H1 (cell line): ENCODE measurements at regions not wholly inside any gene's neighbourhood (a gene's known extent, or its start where the extent isn't known, plus 50 kb on each side); places are given as distances from the start of the nearest gene placed in this dataset.

Experiments used
- CTCF ChIA-PET: fragments of 300-600 bp; sonication (Branson Sonifier 250); formaldehyde crosslinking; loops from one replicate; lab custom pipeline; 2021; ENCODE audit not compliant: partially characterized antibody; lab: Charles Lee
- POLR2A ChIA-PET: fragments of 300-600 bp; sonication (Branson Sonifier 250); formaldehyde crosslinking; loops from one replicate; lab custom pipeline; 2021; ENCODE audit warnings: inconsistent platforms; ENCODE audit not compliant: partially characterized antibody; lab: Charles Lee
- DNase-seq, 2 experiments: peaks; one replicate each; pipeline versions ENCODE4 v3.0.0 to v3.0.0-alpha.2; 2010 to 2022; ENCODE audit warnings: low spot score in 2 of 2, low read depth in 1 of 2, mixed read lengths in 1 of 2
- FAIRE-seq: peaks from 2 replicates; lab custom pipeline; 2011; peaks lifted over from hg19 to GRCh38; lab: Jason Lieb, UNC
- H2AFZ ChIP-seq: 2 replicates; pipeline ENCODE4 v1.8.1; 2012; ENCODE audit warnings: low read length, inconsistent platforms
- H2AK5ac ChIP-seq: 2 replicates; pipeline ENCODE4 v1.6.1; 2013; ENCODE audit warnings: low read depth, low read length
- H2BK120ac ChIP-seq: replicated peaks from 2 replicates; pipeline ENCODE3; 2013; ENCODE audit warnings: low read depth, low read length, inconsistent platforms
- H2BK12ac ChIP-seq: 2 replicates; pipeline ENCODE4 v1.6.1; 2013; ENCODE audit warnings: low read depth, low read length
- H2BK15ac ChIP-seq: 2 replicates; pipeline ENCODE4 v1.6.1; 2013; ENCODE audit warnings: low read length
- H2BK20ac ChIP-seq: 2 replicates; pipeline ENCODE4 v1.6.1; 2013; ENCODE audit warnings: low read length
- H2BK5ac ChIP-seq: 2 replicates; pipeline ENCODE4 v1.6.1; 2013; ENCODE audit warnings: low read depth, low read length
- H3K14ac ChIP-seq: 2 replicates; pipeline ENCODE4 v1.6.1; 2013; ENCODE audit warnings: inconsistent platforms; ENCODE audit not compliant: insufficient read length
- H3K18ac ChIP-seq: 2 replicates; pipeline ENCODE4 v1.6.1; 2013; ENCODE audit warnings: low read length; ENCODE audit errors: extremely low read depth
- H3K23ac ChIP-seq: 2 replicates; pipeline ENCODE4 v1.6.1; 2013; ENCODE audit warnings: inconsistent platforms; ENCODE audit not compliant: insufficient read length
- H3K23me2 ChIP-seq: 2 replicates; pipeline ENCODE4 v1.6.1; 2013; ENCODE audit warnings: low read depth, low read length
- H3K27ac ChIP-seq: 2 replicates; pipeline ENCODE4 v1.6.1; 2011; ENCODE audit warnings: low read depth, low read length, inconsistent platforms
- H3K27me3 ChIP-seq, 4 experiments: replicated peaks in 1 of 4; 1 replicate in 1 of 4; 2 replicates in 3 of 4; pipeline versions ENCODE4 v1.6.1 to v1.8.1; 2011 to 2013; ENCODE audit warnings: low read length in 3 of 4, mild to moderate bottlenecking in 3 of 4, inconsistent platforms in 2 of 4, mixed read lengths in 2 of 4, moderate library complexity in 1 of 4; ENCODE audit not compliant: control insufficient read depth in 3 of 4, insufficient read depth in 3 of 4; ENCODE audit errors: extremely low read depth in 1 of 4
- H3K36me3 ChIP-seq, 4 experiments: 2 replicates each; pipeline versions ENCODE4 v1.6.1 to v1.8.1; 2011 to 2013; ENCODE audit warnings: mild to moderate bottlenecking in 4 of 4, low read length in 3 of 4, moderate library complexity in 2 of 4, control low read depth in 1 of 4, inconsistent platforms in 1 of 4; ENCODE audit not compliant: insufficient read depth in 4 of 4, control insufficient read depth in 2 of 4
- H3K4ac ChIP-seq: replicated peaks from 2 replicates; pipeline ENCODE3; 2013; ENCODE audit warnings: low read length, low read depth, mixed read lengths, inconsistent platforms; ENCODE audit not compliant: insufficient read length
- H3K4me1 ChIP-seq, 4 experiments: replicated peaks in 1 of 4; 1 replicate in 1 of 4; 2 replicates in 3 of 4; pipeline versions ENCODE4 v1.6.1 to v1.8.1; 2011 to 2013; ENCODE audit warnings: low read length in 3 of 4, inconsistent platforms in 2 of 4, mixed read lengths in 1 of 4; ENCODE audit not compliant: insufficient read depth in 4 of 4, control insufficient read depth in 3 of 4
- H3K4me2 ChIP-seq, 2 experiments: 2 replicates each; pipeline versions ENCODE4 v1.6.1 to v1.8.1; 2011 to 2013; ENCODE audit warnings: low read depth in 2 of 2, low read length in 2 of 2, control low read depth in 1 of 2, inconsistent platforms in 1 of 2, mild to moderate bottlenecking in 1 of 2; ENCODE audit not compliant: insufficient read depth in 1 of 2
- H3K4me3 ChIP-seq, 4 experiments: fragments of 200-600, 300-600 bp in 1 of 4; sonication (generic), shearing (Covaris generic), sonication (Bioruptor Twin) in 1 of 4; 2 replicates each; pipeline versions ENCODE4 v1.5.1 to v1.8.1; 2011 to 2016; ENCODE audit warnings: low read length in 4 of 4, low read depth in 3 of 4, control low read depth in 2 of 4, inconsistent platforms in 2 of 4, mild to moderate bottlenecking in 2 of 4, mixed read lengths in 1 of 4, moderate library complexity in 1 of 4; ENCODE audit not compliant: insufficient read depth in 2 of 4; ENCODE audit errors: extremely low read depth in 1 of 4
- H3K56ac ChIP-seq: replicated peaks from 2 replicates; pipeline ENCODE3; 2013; ENCODE audit warnings: low read depth, mild to moderate bottlenecking, mixed read lengths, low read length, inconsistent platforms; ENCODE audit not compliant: insufficient read length
- H3K79me1 ChIP-seq: 2 replicates; pipeline ENCODE4 v1.6.1; 2013; ENCODE audit warnings: low read depth, low read length, control low read depth
- H3K79me2 ChIP-seq, 2 experiments: 2 replicates each; pipeline versions ENCODE4 v1.6.1 to v1.8.1; 2012 to 2013; ENCODE audit warnings: low read length in 2 of 2, mild to moderate bottlenecking in 2 of 2, inconsistent platforms in 1 of 2; ENCODE audit not compliant: insufficient read depth in 2 of 2, control insufficient read depth in 1 of 2
- H3K9ac ChIP-seq, 4 experiments: replicated peaks in 1 of 4; 1 replicate in 1 of 4; 2 replicates in 3 of 4; pipeline versions ENCODE4 v1.6.1 to v1.8.1; 2011 to 2013; ENCODE audit warnings: low read depth in 3 of 4, low read length in 3 of 4, control low read depth in 2 of 4, mild to moderate bottlenecking in 2 of 4, moderate library complexity in 2 of 4, inconsistent platforms in 1 of 4; ENCODE audit errors: extremely low read depth in 1 of 4
- H3K9me3 ChIP-seq, 2 experiments: 2 replicates each; pipeline versions ENCODE4 v1.6.1 to v1.8.1; 2012 to 2013; ENCODE audit warnings: mild to moderate bottlenecking in 2 of 2, moderate library complexity in 2 of 2, control low read depth in 1 of 2, inconsistent platforms in 1 of 2, low read depth in 1 of 2, low read length in 1 of 2, mixed read lengths in 1 of 2; ENCODE audit not compliant: insufficient read depth in 2 of 2
- H4K20me1 ChIP-seq, 2 experiments: replicated peaks in 1 of 2; 2 replicates each; pipeline versions ENCODE3 to v1.8.1; 2011 to 2013; ENCODE audit warnings: inconsistent platforms in 2 of 2, low read length in 2 of 2, mild to moderate bottlenecking in 1 of 2; ENCODE audit not compliant: insufficient read depth in 2 of 2, control insufficient read depth in 1 of 2
- H4K5ac ChIP-seq: 2 replicates; pipeline ENCODE4 v1.6.1; 2013; ENCODE audit warnings: low read length, low read depth, mixed read lengths, inconsistent platforms; ENCODE audit not compliant: insufficient read length
- H4K8ac ChIP-seq: 2 replicates; pipeline ENCODE4 v1.8.0; 2013; ENCODE audit warnings: mild to moderate bottlenecking, moderate library complexity, low read length, inconsistent platforms; ENCODE audit not compliant: insufficient read depth; ENCODE audit errors: extremely low read depth
- H4K91ac ChIP-seq: replicated peaks from 2 replicates; pipeline ENCODE3; 2013; ENCODE audit warnings: low read length, mixed read lengths, inconsistent platforms; ENCODE audit not compliant: insufficient read length
- BACH1 ChIP-seq: IDR thresholded peaks from 2 replicates; pipeline ENCODE4 v1.6.1; 2012; ENCODE audit warnings: low read length, improper control_type of control experiment
- CEBPB ChIP-seq: IDR thresholded peaks from 2 replicates; pipeline ENCODE4 v1.6.1; 2012; ENCODE audit warnings: low read depth, low read length
- CHD2 ChIP-seq: IDR thresholded peaks from 2 replicates; pipeline ENCODE4 v1.6.1; 2012; ENCODE audit warnings: low read length, improper control_type of control experiment
- EP300 ChIP-seq, 2 experiments: IDR thresholded peaks; 1 replicate in 1 of 2; 2 replicates in 1 of 2; pipeline ENCODE4 v1.6.1; 2011 to 2012; ENCODE audit warnings: low read depth in 2 of 2, low read length in 2 of 2, mild to moderate bottlenecking in 2 of 2, borderline replicate concordance in 1 of 2, inconsistent platforms in 1 of 2, moderate library complexity in 1 of 2
- JUN ChIP-seq: IDR thresholded peaks from 2 replicates; pipeline ENCODE4 v1.6.1; 2011; ENCODE audit warnings: low read depth, mild to moderate bottlenecking, improper control_type of control experiment, low read length
- KDM1A ChIP-seq: fragments of 200-600, 300-600 bp; sonication (generic); IDR thresholded peaks from 2 replicates; pipeline ENCODE4 v1.7.1; 2016; ENCODE audit warnings: mild to moderate bottlenecking, low read length, borderline replicate concordance
- MAFK ChIP-seq: IDR thresholded peaks from 2 replicates; pipeline ENCODE4 v1.6.1; 2012; ENCODE audit warnings: low read depth, mild to moderate bottlenecking, improper control_type of control experiment, low read length
- MAX ChIP-seq: IDR thresholded peaks from 2 replicates; pipeline ENCODE4 v1.6.1; 2012; ENCODE audit warnings: inconsistent platforms
- NANOG ChIP-seq: IDR thresholded peaks from 2 replicates; pipeline ENCODE4 v1.6.1; 2011; ENCODE audit warnings: low read length, low read depth, mild to moderate bottlenecking, inconsistent platforms; ENCODE audit not compliant: insufficient read depth, poor library complexity, severe bottlenecking
- POLR2A ChIP-seq, 2 experiments: IDR thresholded peaks; 1 replicate in 1 of 2; 2 replicates in 1 of 2; pipeline ENCODE4 v1.6.1; 2011; ENCODE audit warnings: low read depth in 2 of 2, low read length in 2 of 2, mild to moderate bottlenecking in 2 of 2; ENCODE audit errors: control extremely low read depth in 1 of 2
- POU5F1 ChIP-seq: IDR thresholded peaks from 2 replicates; pipeline ENCODE4 v1.6.1; 2011; ENCODE audit warnings: low read depth, mild to moderate bottlenecking, low read length, moderate library complexity
- TBP ChIP-seq: IDR thresholded peaks from 2 replicates; pipeline ENCODE4 v1.6.1; 2011; ENCODE audit warnings: low read depth, low read length, improper control_type of control experiment
- USF2 ChIP-seq: IDR thresholded peaks from 2 replicates; pipeline ENCODE4 v1.6.1; 2011; ENCODE audit warnings: low read length, improper control_type of control experiment
- WGBS, 2 experiments: shearing (Covaris generic) in 1 of 2; methylation state at CpG; one replicate each; pipeline versions ENCODE4 v1.1.6 to v1.1.7; 2013 to 2015; ENCODE audit warnings: low lambda C conversion rate in 2 of 2, mixed read lengths in 2 of 2, inconsistent platforms in 1 of 2, low coverage in 1 of 2, missing lambda C conversion rate in 1 of 2; ENCODE audit not compliant: insufficient replicate concordance in 2 of 2, insufficient coverage in 1 of 2, insufficient read length in 1 of 2; ENCODE audit errors: extremely low coverage in 1 of 2, missing lambda C conversion rate in 1 of 2; 5-methylcytosine and 5-hydroxymethylcytosine counted together

GRCh38 chr2:21356086-21356856 lies 232.5 kb downstream of the TDRD15 start:
- Histone ChIP-seq H3K79me2 (no peaks in the 10 kb centered on the region), H3K4me2 (no peak overlapping the region), H3K14ac (no peak overlapping the region), H3K4me3 (no peak overlapping the region), H3K23ac (no peak overlapping the region), H2BK5ac (no peak overlapping the region), H4K20me1 (no peaks in the 10 kb centered on the region), H3K56ac (no peak overlapping the region), H3K36me3 (no peaks in the 10 kb centered on the region), H3K9ac (no peak overlapping the region), H3K4me1 (no peaks in the 10 kb centered on the region), H4K8ac (no peak overlapping the region), H2BK12ac (no peak overlapping the region), H3K23me2 (no peaks in the 10 kb centered on the region; the same call in 1 of the 2 replicates), H3K9me3 (peaks cover 8 to 14% of the 10 kb centered on the region in 2 experiments; a peak in 2 of 4 replicates), H3K79me1 (no peaks in the 10 kb centered on the region), H4K5ac (no peak overlapping the region), H2BK120ac (no peak overlapping the region), H2AFZ (no peak overlapping the region), H3K18ac (no peak overlapping the region), H4K91ac (no peak overlapping the region), H3K4ac (no peak overlapping the region), H3K27ac (no peak overlapping the region), H3K27me3 (no peaks in the 10 kb centered on the region), H2BK15ac (no peak overlapping the region), H2AK5ac (no peak overlapping the region), H2BK20ac (no peak overlapping the region)
- 79% methylated on average over 9 of the region's 9 CpGs; no CpG with 5 or more reads in 1 of the 2 experiments for WGBS, 2 experiments
- DNase-seq = no peak
- ChIA-PET POLR2A (no interaction called here), CTCF (no interaction called here)
- no peak for FAIRE-seq
- TF ChIP-seq NANOG (no peak), JUN (no peak), EP300 (IDR thresholded peaks at IDR 0.05; ENCODE audit: borderline replicate concordance in 1 of 2, low read depth in 2 of 2, low read length in 2 of 2) (no peak), CHD2 (no peak), TBP (no peak), USF2 (no peak), MAFK (no peak), KDM1A (no peak), MAX (no peak), BACH1 (no peak), POU5F1 (no peak), CEBPB (no peak), POLR2A (IDR thresholded peaks at IDR 0.05; ENCODE audit: control extremely low read depth in 1 of 2, low read depth in 2 of 2, low read length in 2 of 2) (no peak)
